ENCODE measurements at regions not wholly inside any gene's neighbourhood (a gene's known extent, or its start where the extent isn't known, plus 50 kb on each side); places are given as distances from the start of the nearest gene placed in this dataset.

DNA sequence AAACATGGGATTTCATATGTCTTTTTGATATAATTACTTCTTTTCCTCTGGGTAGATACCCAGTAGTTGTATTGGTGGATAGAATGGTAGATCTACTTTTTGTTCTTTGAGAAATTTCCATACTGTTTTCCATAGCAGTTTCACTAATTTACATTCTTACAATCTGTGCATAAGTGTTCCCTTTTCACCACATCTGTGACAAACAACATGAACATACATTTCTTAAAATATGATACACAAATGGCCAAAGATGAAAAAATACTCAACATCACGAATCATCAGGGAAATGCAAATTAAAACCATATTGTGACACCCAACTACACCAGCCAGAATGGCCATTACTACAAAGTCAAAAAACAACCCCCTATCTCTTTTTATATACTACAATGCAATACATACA, 1778.5 kb upstream of the ACO1 start:
- TF ChIP-seq, protein P1, sequence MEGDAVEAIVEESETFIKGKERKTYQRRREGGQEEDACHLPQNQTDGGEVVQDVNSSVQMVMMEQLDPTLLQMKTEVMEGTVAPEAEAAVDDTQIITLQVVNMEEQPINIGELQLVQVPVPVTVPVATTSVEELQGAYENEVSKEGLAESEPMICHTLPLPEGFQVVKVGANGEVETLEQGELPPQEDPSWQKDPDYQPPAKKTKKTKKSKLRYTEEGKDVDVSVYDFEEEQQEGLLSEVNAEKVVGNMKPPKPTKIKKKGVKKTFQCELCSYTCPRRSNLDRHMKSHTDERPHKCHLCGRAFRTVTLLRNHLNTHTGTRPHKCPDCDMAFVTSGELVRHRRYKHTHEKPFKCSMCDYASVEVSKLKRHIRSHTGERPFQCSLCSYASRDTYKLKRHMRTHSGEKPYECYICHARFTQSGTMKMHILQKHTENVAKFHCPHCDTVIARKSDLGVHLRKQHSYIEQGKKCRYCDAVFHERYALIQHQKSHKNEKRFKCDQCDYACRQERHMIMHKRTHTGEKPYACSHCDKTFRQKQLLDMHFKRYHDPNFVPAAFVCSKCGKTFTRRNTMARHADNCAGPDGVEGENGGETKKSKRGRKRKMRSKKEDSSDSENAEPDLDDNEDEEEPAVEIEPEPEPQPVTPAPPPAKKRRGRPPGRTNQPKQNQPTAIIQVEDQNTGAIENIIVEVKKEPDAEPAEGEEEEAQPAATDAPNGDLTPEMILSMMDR (IDR thresholded peaks at IDR 0.05; ENCODE audit: low read length) = no peak
- no peak for TF ChIP-seq EZH2 (IDR thresholded peaks at IDR 0.05; ENCODE audit: borderline replicate concordance, low read length)
